IPS-NIHi11 (cell line): ENCODE measurements at regions not wholly inside any gene's neighbourhood (a gene's known extent, or its start where the extent isn't known, plus 50 kb on each side); places are given as distances from the start of the nearest gene placed in this dataset.

Experiments
- DNase-seq: peaks from one replicate; pipeline ENCODE4 v3.0.0; 2012; ENCODE audit warnings: mixed read lengths, low spot score

DNA sequence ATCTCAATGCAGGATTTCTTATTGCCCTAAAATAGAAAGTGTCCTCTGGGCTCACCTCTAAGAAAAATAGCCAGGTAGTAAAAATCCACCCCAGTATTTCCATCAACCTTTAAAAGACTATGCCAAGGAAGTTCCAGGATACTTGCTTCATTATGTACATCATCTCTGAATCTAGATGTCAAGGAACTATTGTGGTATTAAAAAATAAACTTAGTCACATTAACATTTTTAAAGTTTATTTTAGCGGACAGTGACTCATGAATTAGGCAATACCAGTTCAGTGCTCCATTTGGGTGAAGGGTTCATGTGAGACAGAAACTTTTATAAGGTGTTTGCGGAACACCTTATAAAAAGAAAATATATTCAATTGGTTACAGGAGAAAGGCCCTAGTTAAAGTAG lies 209.2 kb downstream of the ADAM29 start:
- no peak for DNase-seq

DNA sequence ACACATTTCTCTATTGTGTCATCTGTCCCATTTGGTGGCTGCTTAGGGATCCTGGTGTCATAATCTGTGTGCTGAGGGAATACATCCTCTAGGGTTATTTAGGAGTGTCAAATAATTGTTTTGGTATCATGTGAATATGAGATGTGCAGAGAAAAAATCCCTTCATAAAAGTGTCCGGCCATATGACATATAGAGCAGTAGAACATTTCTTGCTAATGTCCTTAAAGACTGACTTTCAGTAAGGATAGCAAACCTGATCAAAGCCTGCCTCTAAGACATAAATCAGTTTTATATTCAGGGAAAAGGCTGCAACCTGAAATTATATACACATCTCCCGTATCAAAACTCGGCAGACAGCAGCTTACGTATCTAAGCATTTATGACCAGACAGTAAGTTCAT lies 211.6 kb downstream of the ADAM29 start:
- DNase-seq, result no peak

DNA sequence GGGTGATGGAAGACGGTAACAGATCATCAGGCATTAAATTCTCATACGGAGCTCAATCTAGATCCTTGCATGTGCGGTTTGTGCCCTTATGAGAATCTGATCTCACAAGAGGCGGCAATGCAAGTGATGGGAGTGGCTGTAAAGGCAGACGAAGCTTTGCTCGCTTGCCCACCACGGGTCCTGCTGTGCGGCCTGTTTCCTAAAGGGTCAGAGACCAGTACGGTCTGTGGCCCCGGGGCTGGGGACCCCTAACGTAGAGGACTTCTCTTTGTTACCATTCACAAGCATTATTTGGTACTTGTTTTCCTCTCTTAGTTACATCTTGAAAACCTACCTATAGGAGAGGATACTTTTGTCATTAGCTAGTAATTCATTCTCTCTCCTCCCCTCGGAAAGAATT lies 221.0 kb downstream of the ADAM29 start:
- DNase-seq, result no peak

DNA sequence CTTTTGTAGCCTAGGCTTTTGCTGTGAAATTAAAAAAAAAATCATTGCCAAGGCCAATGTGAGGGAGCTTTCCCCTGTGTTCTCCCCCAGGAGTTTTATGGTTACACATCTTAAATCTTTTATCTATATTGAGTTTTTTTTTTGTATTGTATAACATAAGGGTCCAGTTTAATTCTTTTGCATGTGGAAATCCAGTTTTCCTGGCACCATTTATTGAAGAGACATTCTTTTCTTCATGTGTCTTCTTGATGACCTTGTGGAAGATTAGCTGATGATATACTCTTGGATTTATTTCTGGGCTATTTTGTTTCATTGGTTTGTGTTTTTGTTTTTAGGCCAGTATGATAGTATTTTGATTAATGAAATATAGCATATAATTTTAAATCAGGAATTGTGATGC lies 225.0 kb downstream of the ADAM29 start:
- DNase-seq, result no peak

DNA sequence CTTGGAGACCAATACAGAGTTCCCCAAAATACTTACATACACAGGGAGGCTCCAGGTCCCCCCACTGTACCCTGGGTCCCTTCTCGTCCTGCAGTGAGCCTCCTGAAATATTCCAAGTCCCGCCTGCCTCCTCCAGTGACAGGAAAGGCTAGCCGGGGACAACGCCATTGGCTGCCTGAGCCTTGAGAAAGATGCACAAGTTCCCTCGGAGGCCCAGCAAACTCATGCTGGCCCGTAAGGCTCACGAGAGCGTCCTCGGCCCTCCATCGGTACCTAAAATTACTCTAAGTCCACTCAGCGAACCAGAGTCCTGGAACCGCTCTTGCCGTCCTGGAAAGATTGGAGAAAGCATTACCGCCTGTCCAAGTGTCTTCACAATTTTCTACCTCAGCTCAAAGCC lies 228.6 kb downstream of the ADAM29 start:
- no peak for DNase-seq

DNA sequence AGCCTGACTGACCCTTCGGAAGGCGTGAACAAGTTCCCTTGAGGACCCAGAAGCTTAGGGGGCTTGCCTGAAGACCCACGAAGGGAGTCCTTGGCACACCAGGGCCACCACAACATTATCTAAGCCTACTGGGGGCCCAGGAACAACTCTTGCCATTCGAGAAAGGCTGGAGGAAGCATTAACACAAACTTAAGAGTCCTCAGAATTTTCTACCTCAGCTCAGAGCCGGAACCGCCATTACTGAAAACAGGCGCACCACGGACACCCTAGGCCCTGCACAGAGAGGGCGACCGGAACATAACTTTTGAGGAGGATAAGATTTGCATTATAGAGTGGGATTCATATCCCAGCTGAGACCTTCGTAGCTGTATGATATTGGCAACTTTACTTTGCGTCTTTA lies 229.1 kb downstream of the ADAM29 start:
- no peak for DNase-seq

DNA sequence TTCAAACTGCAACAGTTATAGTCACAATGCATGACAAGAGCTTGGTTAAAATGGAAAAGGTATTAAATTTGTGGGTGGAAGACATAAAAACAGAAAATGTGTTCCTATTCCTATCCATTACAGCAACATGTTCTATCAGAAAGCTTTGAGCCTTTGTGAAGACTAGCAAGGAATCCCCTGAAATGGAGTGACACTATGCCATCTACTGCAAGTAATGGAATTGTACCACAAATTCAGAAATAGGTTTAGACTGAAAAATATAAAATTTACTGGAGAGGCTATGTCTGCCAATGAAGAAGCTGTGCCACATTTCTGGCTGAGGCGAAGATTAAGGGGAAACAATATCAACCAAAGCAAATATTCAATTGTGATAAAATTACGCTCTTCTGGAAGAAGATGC lies 247.9 kb downstream of the ADAM29 start:
- no peak for DNase-seq

DNA sequence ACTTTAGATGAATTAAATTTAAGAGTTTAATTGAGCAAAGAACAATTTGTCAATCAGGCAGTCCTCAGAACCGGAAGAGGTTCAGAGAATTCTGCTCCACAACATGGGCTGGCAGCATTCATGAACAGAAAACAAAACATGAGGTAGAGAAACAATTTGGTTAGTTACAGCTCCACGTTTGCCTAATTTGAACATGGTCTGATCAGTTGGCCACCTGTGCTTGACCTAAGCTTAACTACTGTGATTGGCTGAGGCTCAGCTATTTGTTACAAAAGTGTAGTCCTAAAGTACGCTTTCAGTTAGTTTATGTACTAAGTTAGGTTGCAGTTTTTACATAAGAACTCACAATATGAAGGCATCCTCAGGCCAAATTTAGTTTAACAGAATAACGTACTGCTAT lies 258.6 kb downstream of the ADAM29 start:
- DNase-seq, result no peak

DNA sequence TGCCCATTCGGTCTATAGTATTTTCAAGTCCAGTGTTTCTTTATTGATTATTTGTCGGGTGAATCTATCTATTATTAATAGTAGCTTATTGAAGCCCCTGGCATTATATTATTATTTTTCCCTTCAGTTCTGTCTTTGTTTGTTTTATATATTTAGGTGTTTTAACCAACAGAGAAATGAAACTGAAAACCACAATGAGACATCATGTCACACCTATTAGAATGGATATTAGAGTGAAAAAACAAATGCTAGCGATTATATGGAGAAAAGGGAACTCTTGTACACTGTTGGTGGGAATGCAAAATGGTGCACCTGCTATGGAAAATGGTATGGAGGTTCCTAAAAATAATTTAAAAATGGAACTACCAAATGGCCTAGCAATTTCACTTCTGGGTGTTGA lies 272.5 kb downstream of the ADAM29 start:
- DNase-seq, result no peak

DNA sequence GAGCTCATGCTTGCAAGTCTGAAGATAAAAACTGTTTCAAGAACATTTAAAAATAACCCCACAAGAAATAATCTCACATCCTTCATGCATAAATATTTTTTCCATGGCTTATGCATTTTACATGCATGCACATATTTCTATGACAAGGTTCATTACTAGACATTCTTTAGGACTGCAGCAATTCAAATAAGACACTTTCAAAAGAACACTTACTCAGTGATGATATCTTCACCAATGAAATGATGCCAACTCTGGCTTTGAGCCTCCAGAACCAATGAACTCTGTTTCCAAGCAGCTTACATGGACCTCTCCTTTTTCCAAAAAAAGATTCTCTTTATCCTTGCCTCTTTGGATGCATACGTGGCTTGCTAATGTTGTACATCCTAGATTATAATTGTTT lies 279.9 kb downstream of the ADAM29 start:
- DNase-seq, result no peak

DNA sequence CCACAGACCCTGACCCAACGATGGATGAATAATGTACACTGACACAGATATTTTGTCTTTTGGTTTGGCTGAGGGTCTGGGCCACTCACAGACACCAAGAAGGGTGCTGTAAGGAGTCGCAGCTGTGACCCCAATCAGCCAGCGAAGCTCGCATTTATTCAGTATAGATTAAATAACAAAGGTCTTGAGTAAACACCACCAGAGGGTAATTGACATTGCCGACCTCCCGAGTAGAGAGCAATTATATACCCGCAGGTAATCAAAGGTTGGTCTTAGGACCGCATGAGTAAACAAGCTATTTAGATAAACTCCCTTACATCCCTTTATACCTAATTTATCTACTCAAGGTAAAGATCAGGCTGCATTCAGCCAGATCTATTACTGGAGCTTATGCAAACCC lies 297.1 kb downstream of the ADAM29 start:
- DNase-seq, result no peak

DNA sequence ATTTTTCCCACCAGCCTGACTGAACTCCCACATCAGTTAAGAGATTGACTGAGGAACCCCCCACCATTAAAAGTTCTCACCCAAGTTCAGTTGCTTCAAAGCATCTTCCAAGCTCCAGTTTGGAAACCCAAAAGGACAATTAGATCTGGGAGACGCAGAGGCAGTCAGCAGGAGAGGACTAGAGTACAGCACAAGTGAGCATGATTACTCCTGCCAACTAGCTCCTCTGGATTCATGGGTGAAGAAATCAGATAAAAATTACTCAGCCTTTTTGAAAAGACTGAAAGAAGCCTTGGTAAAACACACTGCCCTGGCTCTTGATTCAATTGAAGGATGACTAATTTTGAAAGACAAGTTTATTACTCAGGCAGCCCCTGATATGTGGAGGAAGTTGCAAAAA lies 297.5 kb downstream of the ADAM29 start:
- DNase-seq, result no peak

DNA sequence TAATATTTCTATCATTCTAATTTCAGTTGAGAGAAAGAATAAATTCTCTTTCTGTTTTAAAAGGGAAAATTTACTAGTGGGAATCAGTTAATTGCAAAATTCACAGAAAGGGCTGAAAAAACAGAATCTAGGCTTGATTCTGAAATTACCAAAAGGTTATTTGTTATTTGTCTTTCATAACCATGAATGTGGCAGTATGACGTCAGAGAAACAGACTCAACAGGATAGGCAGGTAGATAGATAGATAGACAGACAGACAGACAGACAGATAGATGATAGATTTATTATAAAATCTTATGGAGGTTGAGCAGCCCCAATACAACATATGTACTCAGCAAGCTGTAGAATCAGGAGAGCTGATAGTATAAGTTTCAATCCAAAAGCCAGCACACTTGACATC lies 311.0 kb downstream of the ADAM29 start:
- no peak for DNase-seq

DNA sequence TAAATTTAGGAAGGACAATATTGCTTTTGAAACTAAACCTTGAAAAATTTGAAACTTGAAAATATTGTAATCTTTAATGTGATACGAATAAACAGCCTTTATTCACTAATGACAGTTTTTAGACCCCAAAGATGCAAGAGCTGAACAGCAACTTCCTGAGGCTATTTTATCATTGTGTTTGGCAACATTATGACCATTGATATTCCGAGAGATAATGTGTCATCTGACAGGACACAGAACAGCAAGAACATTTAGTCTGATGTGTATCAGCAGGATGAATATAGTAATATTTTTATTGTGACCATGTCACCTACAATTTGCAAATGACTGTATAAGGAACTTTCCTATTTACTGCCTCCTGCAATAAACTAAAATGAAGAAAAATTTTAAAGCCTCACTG lies 316.0 kb downstream of the ADAM29 start:
- no peak for DNase-seq

DNA sequence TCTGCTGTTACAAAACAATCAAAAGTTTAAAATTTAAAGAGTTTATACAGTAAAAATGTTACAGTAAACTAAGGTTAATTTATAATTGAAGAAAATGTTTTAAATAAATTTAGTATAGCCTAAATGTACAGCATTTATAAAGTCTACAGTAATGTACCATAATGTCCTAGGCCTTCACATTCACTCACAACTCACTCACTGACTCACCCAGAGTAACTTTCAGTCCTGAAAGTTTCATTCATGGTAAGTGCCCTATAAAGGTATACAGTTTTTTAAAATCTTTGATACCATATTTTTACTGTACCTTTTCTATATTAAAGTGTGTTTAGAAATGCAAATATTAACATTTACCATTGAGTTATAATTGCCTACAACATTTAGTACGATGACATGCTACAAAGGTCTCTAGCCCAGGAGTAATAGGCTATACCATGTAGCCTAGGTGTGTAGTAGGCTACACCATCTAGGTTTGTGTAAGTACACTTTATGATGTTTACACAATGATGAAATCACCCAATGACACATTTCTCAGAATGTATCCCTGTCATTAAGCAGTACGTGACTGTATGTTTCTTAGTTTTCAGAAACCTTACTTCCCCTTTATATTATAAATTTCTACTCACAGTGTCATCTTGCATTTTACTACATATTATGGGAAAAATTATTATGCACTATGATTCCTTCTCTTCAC lies 320.8 kb downstream of the ADAM29 start:
- no peak for DNase-seq

DNA sequence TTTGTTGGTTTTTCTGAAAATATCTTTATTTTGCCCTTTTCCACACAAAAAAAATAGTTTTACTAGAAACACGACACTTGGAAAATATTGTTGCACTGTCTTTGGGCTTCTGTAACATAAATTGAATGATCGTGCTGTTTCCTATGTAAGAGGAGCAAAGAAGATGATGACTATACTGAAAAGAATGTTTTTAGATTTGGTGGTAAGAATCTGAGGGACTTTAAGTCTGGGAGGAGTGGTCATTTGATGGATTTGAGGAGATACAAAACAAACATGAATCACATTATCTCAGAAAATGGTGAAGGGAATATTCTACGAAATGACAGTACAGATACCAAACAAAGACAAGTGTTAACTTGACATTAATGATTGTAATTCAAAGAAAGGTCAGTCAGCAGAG lies 328.8 kb downstream of the ADAM29 start:
- DNase-seq, result no peak

DNA sequence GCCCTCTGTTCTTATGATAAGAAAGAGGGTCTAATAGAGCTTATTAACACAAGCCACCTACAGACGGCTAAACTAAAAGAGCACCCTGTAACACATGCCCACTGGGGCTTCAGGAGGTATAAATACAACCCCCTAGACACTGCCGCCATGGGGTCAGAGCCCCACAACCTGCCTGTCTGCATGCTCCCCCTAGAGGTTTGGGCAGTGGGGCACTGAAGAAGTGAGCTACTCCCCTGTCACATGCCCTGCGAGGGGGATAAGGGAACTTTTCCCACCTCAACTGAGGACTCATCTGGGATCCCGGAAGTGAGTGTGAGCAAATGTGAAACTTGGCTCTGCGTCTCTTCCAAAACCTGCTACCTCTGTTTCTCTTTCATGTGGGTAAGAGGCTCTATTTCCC lies 334.5 kb downstream of the ADAM29 start:
- no peak for DNase-seq

DNA sequence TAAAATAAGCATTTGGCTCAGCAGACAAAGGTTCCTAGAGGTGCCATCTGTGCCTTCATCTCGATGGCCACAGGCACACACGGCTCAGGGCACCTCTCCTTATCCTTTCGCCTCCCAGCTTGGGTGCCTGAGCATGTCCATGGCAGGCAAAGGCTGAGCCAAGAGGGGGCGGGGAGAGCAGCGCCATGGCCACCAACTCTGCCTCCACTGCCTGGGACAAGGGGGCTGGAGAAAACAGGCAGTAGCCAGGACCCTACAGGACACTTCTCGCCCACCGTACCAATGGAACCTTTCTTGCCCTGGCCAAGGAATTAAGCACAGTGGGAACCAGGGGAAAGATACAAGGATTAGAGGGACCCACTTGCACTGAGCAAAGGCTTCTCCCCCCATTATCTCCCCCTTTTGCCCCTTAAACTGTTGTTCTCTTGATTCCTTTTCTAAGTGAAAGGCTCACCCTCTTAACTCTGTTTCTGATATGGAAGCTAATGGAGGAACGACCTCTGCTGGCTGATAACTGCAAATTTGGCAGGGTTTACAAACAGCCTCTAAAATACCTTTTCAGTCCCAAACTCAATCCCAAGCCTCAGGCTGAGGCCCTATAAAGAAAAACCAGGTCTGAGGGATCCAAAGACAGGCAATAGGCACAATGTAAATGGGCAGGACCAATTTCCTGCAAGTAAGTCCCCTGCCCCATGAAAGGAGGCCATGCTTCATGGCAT lies 335.2 kb downstream of the ADAM29 start:
- no peak for DNase-seq

DNA sequence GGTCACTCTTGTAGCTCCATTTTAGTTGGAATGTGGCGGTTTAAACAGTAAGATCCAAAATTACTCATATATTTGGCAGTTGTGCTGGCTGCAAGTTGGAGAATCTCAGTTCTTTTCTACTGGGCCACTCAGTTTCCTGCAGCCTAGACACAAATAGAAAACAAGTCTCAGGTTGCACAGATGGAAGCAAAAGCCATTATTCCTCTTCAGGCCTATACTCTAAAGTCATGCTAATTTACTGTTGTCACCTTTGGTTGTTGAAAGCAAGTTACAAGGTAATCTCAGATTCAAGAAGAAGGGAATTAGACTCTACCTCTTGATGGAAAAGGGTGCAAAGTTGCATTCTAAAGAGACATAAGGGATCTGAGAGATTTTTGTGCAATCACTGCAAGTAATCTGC lies 345.4 kb downstream of the ADAM29 start:
- DNase-seq, result peak; percentile 11

DNA sequence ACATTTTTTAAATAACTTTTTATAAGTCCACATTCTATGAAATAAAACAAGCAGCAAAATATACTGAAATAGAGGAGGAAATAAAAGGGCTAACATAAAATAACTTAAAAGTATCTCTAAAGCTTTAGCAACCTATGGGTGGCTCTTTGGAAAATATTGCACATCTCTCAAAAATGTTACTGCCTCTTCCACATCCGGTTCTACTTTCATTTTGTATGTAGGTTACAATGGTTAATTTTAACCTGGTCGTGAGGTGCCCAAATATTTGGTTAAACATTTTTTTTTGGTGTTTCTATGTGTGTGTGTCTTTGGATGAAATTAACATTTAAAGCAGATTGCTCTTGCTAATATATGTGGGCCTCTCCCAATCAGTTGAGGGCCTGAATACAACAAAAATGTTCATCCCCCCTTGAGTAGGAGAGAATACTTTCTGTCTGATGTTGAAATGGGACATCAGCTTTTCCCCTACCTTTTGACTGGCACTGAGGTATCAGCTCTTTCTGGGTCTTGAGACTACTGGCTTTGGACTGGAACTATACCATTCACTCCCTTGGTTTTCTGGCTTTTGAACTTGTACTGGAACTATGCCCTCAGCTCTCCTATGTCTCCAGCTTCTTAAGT lies 353.0 kb downstream of the ADAM29 start:
- no peak for DNase-seq

DNA sequence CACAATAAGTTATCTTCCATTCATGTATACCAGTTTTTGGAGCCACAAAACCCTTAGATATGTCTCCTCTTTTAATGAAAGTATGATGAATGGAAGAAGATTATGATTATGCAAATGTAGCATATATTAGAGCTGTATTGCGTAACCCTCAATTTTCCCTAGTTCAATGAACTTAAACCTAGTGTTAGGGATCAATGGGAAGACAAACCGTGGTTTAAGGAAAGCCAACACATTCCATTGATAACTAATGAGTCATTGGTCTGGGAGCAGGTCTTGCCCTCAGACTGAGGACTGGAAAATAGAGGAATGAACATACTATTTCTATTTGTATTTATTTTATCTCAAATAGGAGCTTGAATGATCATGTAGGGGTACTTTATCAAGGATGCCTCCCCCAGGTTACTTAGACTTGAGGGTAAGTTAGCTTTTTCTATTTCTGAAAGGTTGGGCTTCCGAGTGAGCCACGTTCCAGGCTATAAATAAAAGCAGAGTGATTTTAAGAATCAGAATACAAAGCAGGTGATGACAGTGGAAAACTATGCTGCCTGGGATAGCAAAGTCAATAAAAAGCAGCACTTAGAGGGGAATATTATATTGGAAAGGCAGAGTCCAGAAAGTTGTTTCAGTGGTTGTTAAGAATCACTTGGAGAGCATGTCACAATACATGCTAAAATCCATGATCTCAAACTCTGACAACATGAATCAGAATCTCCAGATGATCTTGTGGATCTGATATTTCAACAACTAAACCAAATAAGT lies 356.0 kb downstream of the ADAM29 start:
- no peak for DNase-seq

DNA sequence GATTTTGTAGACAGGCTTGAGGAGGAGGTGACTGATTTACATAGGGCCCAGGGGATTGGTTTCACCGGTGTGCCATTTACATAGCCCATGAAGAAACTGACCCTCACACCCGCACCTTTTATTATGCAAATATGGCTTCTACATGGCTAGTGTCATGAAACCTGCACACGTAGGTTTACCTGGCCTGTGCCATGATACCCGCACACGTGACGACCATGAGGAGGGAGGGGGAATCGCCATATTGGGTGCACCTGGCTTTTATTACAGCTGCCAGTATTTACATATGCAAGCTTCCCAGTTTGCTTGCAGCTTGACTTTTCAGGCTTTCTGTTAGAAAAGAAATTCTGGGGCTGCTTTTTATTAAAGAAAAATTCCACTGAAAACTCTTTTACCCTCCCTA lies 359.7 kb downstream of the ADAM29 start:
- peak; percentile 17 for DNase-seq

DNA sequence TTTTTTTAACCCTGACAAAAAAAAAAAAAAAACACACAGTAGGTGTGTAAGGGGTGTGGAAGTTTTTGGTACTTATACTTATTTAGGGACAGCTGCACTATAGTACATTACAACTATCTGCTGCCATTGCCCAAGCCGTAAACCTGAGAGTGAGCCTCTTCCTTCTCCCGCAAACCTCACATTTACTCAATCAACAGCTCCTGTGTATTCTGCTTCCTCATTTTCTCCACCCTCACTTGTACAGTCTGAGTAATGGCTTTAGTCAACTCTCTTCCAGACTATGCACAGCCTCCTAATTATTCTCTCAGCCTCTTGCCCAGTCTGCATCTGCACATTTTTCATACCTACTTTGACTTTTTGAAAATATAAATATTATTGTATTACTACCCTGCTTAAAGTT lies 362.0 kb downstream of the ADAM29 start:
- no peak for DNase-seq
